SK-N-MC (cell line): ENCODE measurements at regions not wholly inside any gene's neighbourhood (a gene's known extent, or its start where the extent isn't known, plus 50 kb on each side); places are given as distances from the start of the nearest gene placed in this dataset.

Experiments
- EZH2 ChIP-seq: fragments of 200-600 bp; sonication (generic); IDR thresholded peaks from one replicate; pipeline ENCODE4 v1.6.1; 2017; ENCODE audit warnings: antibody characterized with exemption
- POLR2AphosphoS5 ChIP-seq: IDR thresholded peaks from 2 replicates; pipeline ENCODE4 v1.6.1; 2012; ENCODE audit warnings: mild to moderate bottlenecking, low read depth, low read length, borderline replicate concordance

- TF ChIP-seq EZH2 (no peak), POLR2AphosphoS5 (no peak)
Measured at GRCh38 chr2:128731994-128732650, 413.5 kb upstream of the HS6ST1 start.
